ENCODE measurements at regions not wholly inside any gene's neighbourhood (a gene's known extent, or its start where the extent isn't known, plus 50 kb on each side); places are given as distances from the start of the nearest gene placed in this dataset.

- Histone ChIP-seq H3K9me3 (ENCODE audit: control insufficient read depth, low read depth, low read length) (no peaks in the 10 kb centered on the region), H2BK120ac (ENCODE audit: low read depth, low read length, poor library complexity, severe bottlenecking) (no peak overlapping the region), H2AFZ (ENCODE audit: low read length) (no peak overlapping the region), H3K18ac (ENCODE audit: insufficient read length, low read depth, low read length) (no peak overlapping the region), H3K79me1 (ENCODE audit: insufficient read depth, low read depth, low read length, poor library complexity, severe bottlenecking) (no peaks in the 10 kb centered on the region), H3K56ac (ENCODE audit: insufficient read length, low read depth, low read length) (no peak overlapping the region), H3K14ac (ENCODE audit: insufficient read depth, low read length) (no peak overlapping the region), H3K9ac (ENCODE audit: extremely low read depth, insufficient read length, low read length) (no peak overlapping the region), H3T11ph (ENCODE audit: low read length) (no peak overlapping the region), H2BK15ac (ENCODE audit: low read depth, low read length) (no peak overlapping the region), H4K20me1 (ENCODE audit: control insufficient read depth, insufficient read depth, insufficient read length) (no peaks in the 10 kb centered on the region), H4K5ac (ENCODE audit: insufficient read length, low read depth, low read length) (no peak overlapping the region), H3K4me2 (ENCODE audit: insufficient read depth, insufficient read length, low read length) (no peak overlapping the region), H3K27me3 (ENCODE audit: insufficient read depth, low read length) (no peaks in the 10 kb centered on the region), H4K8ac (replicated peaks; ENCODE audit: insufficient read length, low read depth, low read length) (no peak overlapping the region), H2AK5ac (ENCODE audit: insufficient read length, low read length) (no peak overlapping the region), H3K23ac (ENCODE audit: insufficient read length, low read depth, low read length) (no peak overlapping the region), H4K91ac (ENCODE audit: insufficient read length, low read depth, low read length) (no peak overlapping the region), H2BK20ac (ENCODE audit: low read depth, low read length, poor library complexity, severe bottlenecking) (no peak overlapping the region), H3K23me2 (ENCODE audit: insufficient read length, low read depth, low read length, poor library complexity, severe bottlenecking) (no peaks in the 10 kb centered on the region), H2BK12ac (ENCODE audit: insufficient read length, low read depth, low read length) (no peak overlapping the region), H2BK5ac (ENCODE audit: insufficient read length, low read length) (no peak overlapping the region), H3K79me2 (ENCODE audit: insufficient read depth, low read length) (no peaks in the 10 kb centered on the region), H3K4ac (ENCODE audit: low read depth, low read length) (no peak overlapping the region), H3K4me1 (ENCODE audit: insufficient read depth, low read length) (no peaks in the 10 kb centered on the region), H3K27ac (ENCODE audit: insufficient read length, low read depth, low read length) (no peak overlapping the region)
- H3K9me3 Mint-ChIP-seq: peaks cover 9 to 11% of the 10 kb centered on the region in 2 experiments
- TF ChIP-seq CTCF (conservative IDR thresholded peaks at IDR 0.05): no peak
- peaks cover 5 to 14% (median 8%) of the 10 kb centered on the region in 3 experiments for H3K36me3 Mint-ChIP-seq (ENCODE audit: insufficient read depth in 1 of 3, low read depth in 3 of 3)
- no peak overlapping the region for H3K27ac Mint-ChIP-seq
- no peaks in the 10 kb centered on the region; a peak in 2 of 4 replicates for H3K4me1 Mint-ChIP-seq
- H3K4me3 Mint-ChIP-seq: no peak overlapping the region
- DNase-seq: no peak
- H3K27me3 Mint-ChIP-seq (ENCODE audit: low read depth): no peaks in the 10 kb centered on the region
- WGBS (ENCODE audit: extremely low coverage, insufficient read length, low lambda C conversion rate): no CpG with 5 or more reads among the region's 1 CpG
Observed at GRCh38 chr6:164200071-164200470, 785.6 kb downstream of the QKI start.

Data from H9 (cell line).